ENCODE measurements at regions not wholly inside any gene's neighbourhood (a gene's known extent, or its start where the extent isn't known, plus 50 kb on each side); places are given as distances from the start of the nearest gene placed in this dataset.

GRCh38 chr11:91970624-91971023, 254.0 kb upstream of the FAT3 start:
- ATAC-seq (ENCODE audit: low read depth) (no peak), DNase-seq (no peak)
- H2BK15ac ChIP-seq (ENCODE audit: low read depth, low read length): no peak overlapping the region
- no peak overlapping the region for H2BK5ac ChIP-seq (ENCODE audit: low read depth, low read length, poor library complexity, severe bottlenecking)
- H3K79me1 ChIP-seq (ENCODE audit: low read depth in 1 of 2, low read length in 2 of 2): no peaks in the 10 kb centered on the region
- H4K8ac ChIP-seq (ENCODE audit: low read depth in 2 of 2, low read length in 2 of 2): no peak overlapping the region
- no TSS peak for BruUV-seq (replicated peaks)
- no peaks in the 10 kb centered on the region for H3K36me3 ChIP-seq (ENCODE audit: control insufficient read depth, insufficient read depth, low read length)
- dilution Hi-C loops (cut with HindIII; ENCODE audit: low sequenced_read_pairs, unreplicated experiment): no loop called here
- H2BK120ac ChIP-seq (ENCODE audit: low read depth, low read length): no peak overlapping the region
- no peak overlapping the region for H3K4ac ChIP-seq (ENCODE audit: low read depth, low read length)
- no peak overlapping the region for H2AK9ac ChIP-seq (replicated peaks; ENCODE audit: low read depth, low read length, poor library complexity)
- no peak overlapping the region for H3K4me3 ChIP-seq (ENCODE audit: insufficient read depth, low read depth, low read length)
- no peaks in the 10 kb centered on the region for H3K27me3 ChIP-seq (ENCODE audit: control insufficient read depth, insufficient read depth, low read length)
- no peaks in the 10 kb centered on the region for H3K9me1 ChIP-seq (ENCODE audit: insufficient read depth, low read length)
- in situ Hi-C loops (cut with MboI; ENCODE audit: low sequenced_read_pairs): no loop called here
- H3K14ac ChIP-seq (replicated peaks; ENCODE audit: low read depth, low read length): no peak overlapping the region
- no peak overlapping the region for H3K9ac ChIP-seq (ENCODE audit: low read depth, low read length)
- no peaks in the 10 kb centered on the region for H3K4me1 ChIP-seq (ENCODE audit: control insufficient read depth, insufficient read depth, low read length)
- peaks cover 5% of the 10 kb centered on the region; the same call in 1 of the 2 replicates for H3K9me3 ChIP-seq (ENCODE audit: control insufficient read depth, insufficient read depth, low read length)
- H3K27ac ChIP-seq (ENCODE audit: insufficient read depth, low read length): no peak overlapping the region
- intact Hi-C loops (cut with micrococcal nuclease): no loop called here
- no peak overlapping the region for H4K5ac ChIP-seq (ENCODE audit: low read depth, low read length)
- POLR2A ChIA-PET (ENCODE audit: unreplicated experiment): no interaction called here
- H4K20me1 ChIP-seq (ENCODE audit: insufficient read depth, low read length): no peaks in the 10 kb centered on the region
- no peak overlapping the region for H2AK5ac ChIP-seq (ENCODE audit: low read depth, low read length)
- CTCF ChIA-PET: no interaction called here
- H3K18ac ChIP-seq (ENCODE audit: low read depth, low read length): no peak overlapping the region
- no peak overlapping the region for H3K56ac ChIP-seq (ENCODE audit: extremely low read depth, insufficient read depth, low read length)
- H4K91ac ChIP-seq (ENCODE audit: insufficient read depth, low read depth, low read length): no peak overlapping the region
- H2BK20ac ChIP-seq (ENCODE audit: low read depth, low read length): no peak overlapping the region
- no peak overlapping the region for H3K23ac ChIP-seq (ENCODE audit: low read depth, low read length)
- no peak overlapping the region for H2AFZ ChIP-seq (replicated peaks; ENCODE audit: low read length, poor library complexity)
- TF ChIP-seq CHD1 (IDR thresholded peaks at IDR 0.05; ENCODE audit: low read depth, low read length) (no peak), CEBPB (IDR thresholded peaks at IDR 0.05; ENCODE audit: low read depth, low read length) (no peak), POLR2A (IDR thresholded peaks at IDR 0.05; ENCODE audit: low read depth, low read length) (no peak), USF2 (IDR thresholded peaks at IDR 0.05; ENCODE audit: low read depth, low read length) (no peak), MXI1 (IDR thresholded peaks at IDR 0.05; ENCODE audit: borderline replicate concordance, low read depth, low read length) (no peak), RFX5 (IDR thresholded peaks at IDR 0.05; ENCODE audit: low read depth, low read length) (no peak), FOS (IDR thresholded peaks at IDR 0.05; ENCODE audit: low read depth, low read length) (no peak), CTCF (conservative IDR thresholded peaks at IDR 0.05; ENCODE audit: low read depth, low read length) (no peak), RCOR1 (IDR thresholded peaks at IDR 0.05; ENCODE audit: insufficient replicate concordance, low read length) (no peak), ELK1 (IDR thresholded peaks at IDR 0.05; ENCODE audit: borderline replicate concordance, low read depth, low read length) (no peak), MAZ (IDR thresholded peaks at IDR 0.05; ENCODE audit: borderline replicate concordance, low read depth, low read length) (no peak), RAD21 (IDR thresholded peaks at IDR 0.05; ENCODE audit: low read length) (no peak), NFE2L2 (IDR thresholded peaks at IDR 0.05; ENCODE audit: low read depth, low read length) (no peak), BHLHE40 (IDR thresholded peaks at IDR 0.05; ENCODE audit: low read depth, low read length) (no peak), MAFK (IDR thresholded peaks at IDR 0.05; ENCODE audit: low read depth, low read length) (no peak), SMC3 (IDR thresholded peaks at IDR 0.05; ENCODE audit: low read depth, low read length) (no peak)
- H3K4me2 ChIP-seq (ENCODE audit: low read depth, low read length): no peak overlapping the region

All from IMR-90 (cell line).